ENCODE measurements at regions not wholly inside any gene's neighbourhood (a gene's known extent, or its start where the extent isn't known, plus 50 kb on each side); places are given as distances from the start of the nearest gene placed in this dataset.

DNA sequence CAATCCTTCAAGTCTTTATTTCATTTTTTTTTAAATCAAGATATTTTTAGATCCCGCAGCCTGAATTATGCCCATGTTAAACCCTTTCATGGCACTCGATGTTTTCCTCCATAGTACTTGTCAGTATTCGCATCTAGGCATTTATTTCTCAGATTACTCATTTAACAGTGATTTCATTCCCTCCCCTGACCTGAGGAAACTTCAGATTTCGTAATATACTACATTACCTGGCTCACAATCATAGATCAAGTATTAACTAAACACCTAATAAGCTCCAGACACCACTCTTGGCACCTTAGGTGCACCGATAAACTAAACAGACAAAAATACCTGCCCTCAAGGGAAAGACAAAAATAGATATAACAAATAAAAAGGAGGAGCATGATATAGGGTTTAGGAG, 413.2 kb upstream of the GJE1 start:
- TF ChIP-seq, protein P1, sequence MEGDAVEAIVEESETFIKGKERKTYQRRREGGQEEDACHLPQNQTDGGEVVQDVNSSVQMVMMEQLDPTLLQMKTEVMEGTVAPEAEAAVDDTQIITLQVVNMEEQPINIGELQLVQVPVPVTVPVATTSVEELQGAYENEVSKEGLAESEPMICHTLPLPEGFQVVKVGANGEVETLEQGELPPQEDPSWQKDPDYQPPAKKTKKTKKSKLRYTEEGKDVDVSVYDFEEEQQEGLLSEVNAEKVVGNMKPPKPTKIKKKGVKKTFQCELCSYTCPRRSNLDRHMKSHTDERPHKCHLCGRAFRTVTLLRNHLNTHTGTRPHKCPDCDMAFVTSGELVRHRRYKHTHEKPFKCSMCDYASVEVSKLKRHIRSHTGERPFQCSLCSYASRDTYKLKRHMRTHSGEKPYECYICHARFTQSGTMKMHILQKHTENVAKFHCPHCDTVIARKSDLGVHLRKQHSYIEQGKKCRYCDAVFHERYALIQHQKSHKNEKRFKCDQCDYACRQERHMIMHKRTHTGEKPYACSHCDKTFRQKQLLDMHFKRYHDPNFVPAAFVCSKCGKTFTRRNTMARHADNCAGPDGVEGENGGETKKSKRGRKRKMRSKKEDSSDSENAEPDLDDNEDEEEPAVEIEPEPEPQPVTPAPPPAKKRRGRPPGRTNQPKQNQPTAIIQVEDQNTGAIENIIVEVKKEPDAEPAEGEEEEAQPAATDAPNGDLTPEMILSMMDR (IDR thresholded peaks at IDR 0.05) = no peak
- TF ChIP-seq POLR2A (IDR thresholded peaks at IDR 0.05) = no peak

Data from Peyer's patch (tissue), 4 donors.